ENCODE measurements at regions not wholly inside any gene's neighbourhood (a gene's known extent, or its start where the extent isn't known, plus 50 kb on each side); places are given as distances from the start of the nearest gene placed in this dataset.
A peak's percentile ranks its signal among the peaks of the same experiment; 100 is the strongest.
"Not testable (repeated sequence)": the region's sequence is repeated elsewhere in the genome, so short reads cannot be mapped to it uniquely, and the experiment has no call there.

DNA sequence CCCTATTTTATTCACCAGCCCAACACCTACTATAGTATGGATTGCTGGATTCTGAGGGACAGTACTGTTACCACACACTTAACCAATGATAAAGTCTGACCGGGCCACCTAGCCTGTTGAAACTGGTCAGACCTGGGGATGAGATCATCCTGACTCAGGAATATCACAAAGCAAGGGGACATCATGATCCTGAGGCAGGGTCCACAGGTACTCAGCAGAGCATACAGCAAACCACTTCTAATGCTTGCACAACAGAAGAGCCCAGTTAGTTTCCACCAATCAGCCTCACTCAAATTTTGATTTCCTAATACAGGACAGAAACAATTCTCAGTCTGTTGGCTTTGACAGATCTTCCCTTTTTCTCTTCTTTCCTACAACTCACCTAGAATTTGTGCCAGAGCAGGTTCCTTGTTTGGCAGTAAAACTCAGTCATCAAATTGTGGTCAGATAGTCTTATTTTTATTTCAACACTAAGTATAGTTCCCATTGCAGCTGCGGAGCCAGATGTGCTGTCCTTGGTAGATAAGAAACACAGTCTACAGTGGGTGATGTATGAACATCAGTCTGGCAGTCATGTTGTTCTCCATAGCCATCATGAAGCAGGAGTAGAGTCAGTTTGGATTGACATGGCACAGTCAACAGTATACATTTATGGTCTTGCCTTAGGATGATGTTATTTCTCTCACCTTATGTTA is 90.1 kb upstream of the PRR23C start:
- DNase-seq (ENCODE audit: low read depth): no peak

GRCh38 chr3:139135657-139136056 is 91.0 kb upstream of the PRR23C start:
- no peak for DNase-seq (ENCODE audit: low read depth)

- DNase-seq (ENCODE audit: low read depth): no peak
Measured at GRCh38 chr3:139136469-139137202, 91.9 kb upstream of the PRR23C start.

GRCh38 chr3:139140553-139140952 is 95.9 kb upstream of the PRR23C start:
- DNase-seq (ENCODE audit: low read depth): no peak

- DNase-seq (ENCODE audit: low read depth): not testable (repeated sequence)
Measured at GRCh38 chr3:139145980-139146379, 101.3 kb upstream of the PRR23C start.

- no peak for DNase-seq (ENCODE audit: low read depth)
Measured at GRCh38 chr3:139151530-139151929, 106.8 kb upstream of the PRR23C start.

- not testable (repeated sequence) for DNase-seq (ENCODE audit: low read depth)
Measured at GRCh38 chr3:139153434-139153833, 108.7 kb upstream of the PRR23C start.

- no peak for DNase-seq (ENCODE audit: low read depth)
Measured at GRCh38 chr3:139157161-139157932, 112.7 kb upstream of the PRR23C start.

DNA sequence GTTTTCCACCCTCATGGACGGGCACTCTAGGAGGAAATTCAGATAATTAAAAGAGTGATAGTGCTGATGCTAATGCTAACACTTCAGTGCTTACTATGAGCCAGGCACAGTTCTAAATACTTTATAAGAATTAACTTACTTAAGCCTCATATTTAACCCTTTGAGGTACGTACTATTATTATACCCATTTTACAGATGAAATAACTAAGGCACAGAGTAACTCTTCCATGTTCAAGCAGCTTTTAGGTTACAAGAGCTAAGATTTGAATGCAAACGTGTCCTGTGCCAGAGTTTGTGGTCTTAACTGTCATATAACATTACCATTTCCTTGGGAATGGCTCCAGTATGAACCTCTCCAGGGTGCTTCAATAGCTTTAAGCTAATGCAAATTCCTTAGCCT is 114.7 kb upstream of the PRR23C start:
- no peak for DNase-seq (ENCODE audit: low read depth)

GRCh38 chr3:139173372-139174108 is 128.8 kb upstream of the PRR23C start:
- peak; percentile 61 for DNase-seq (ENCODE audit: low read depth)

DNA sequence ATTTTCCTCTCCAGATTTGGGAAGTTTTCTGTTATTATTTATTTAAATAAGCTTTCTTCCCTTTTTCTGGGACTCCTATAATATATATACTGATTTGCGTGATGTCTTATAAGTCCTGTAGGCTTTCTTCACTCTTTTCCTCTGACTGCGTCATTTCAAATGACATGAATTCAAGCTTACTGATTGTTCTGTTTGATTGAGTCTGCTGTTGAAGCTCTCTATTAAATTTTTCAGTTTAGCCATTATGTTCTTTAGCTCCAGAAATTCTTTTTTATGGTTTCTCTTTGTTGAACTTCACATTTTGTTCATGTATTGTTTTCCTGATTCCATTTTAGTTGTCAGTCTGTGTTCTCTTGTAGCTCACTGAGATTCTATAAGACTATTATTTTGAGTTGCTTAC is 135.8 kb upstream of the PRR23C start:
- no peak for DNase-seq (ENCODE audit: low read depth)

GRCh38 chr3:139182143-139182542 is 137.5 kb upstream of the PRR23C start:
- no peak for DNase-seq (ENCODE audit: low read depth)

- no peak for DNase-seq (ENCODE audit: low read depth)
Measured at GRCh38 chr3:139182598-139182997, 137.9 kb upstream of the PRR23C start.

GRCh38 chr3:139185527-139185926 is 140.8 kb upstream of the PRR23C start:
- DNase-seq (ENCODE audit: low read depth): no peak

GRCh38 chr3:139187154-139187553 is 142.5 kb upstream of the PRR23C start:
- DNase-seq (ENCODE audit: low read depth): peak; percentile 8

DNA sequence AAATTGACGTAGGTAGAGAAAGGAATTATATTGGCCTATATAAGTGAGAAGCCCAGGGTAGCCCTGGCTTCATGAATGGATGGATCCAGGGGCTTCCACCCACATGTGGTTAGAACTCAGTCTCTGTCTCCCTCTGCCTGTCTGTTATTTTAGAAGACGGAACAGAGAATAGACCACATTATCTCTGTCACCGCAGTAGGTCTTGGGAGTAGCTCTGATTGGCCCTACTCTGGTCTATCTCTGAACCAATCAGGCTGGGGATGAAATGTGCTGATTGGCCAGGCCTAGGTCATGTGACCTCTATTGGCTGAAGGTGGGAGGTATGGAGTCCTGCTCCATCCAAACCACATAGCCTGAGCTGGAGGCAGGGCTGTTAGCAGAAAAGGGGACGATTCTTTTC is 143.0 kb upstream of the PRR23C start:
- no peak for DNase-seq (ENCODE audit: low read depth)

- no peak for DNase-seq (ENCODE audit: low read depth)
Measured at GRCh38 chr3:139189943-139190342, 145.3 kb upstream of the PRR23C start.

DNA sequence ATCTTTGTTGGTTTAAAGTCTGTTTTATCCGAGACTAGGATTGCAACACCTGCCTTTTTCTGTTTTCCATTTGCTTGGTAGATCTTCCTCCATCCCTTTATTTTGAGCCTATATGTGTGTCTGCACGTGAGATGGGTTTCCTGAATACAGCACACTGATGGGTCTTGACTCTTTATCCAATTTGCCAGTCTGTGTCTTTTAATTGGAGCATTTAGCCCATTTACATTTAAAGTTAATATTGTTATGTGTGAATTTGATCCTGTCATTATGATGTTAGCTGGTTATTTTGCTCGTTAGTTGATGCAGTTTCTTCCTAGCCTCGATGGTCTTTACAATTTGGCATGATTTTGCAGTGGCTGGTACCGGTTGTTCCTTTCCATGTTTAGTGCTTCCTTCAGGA is 149.4 kb upstream of the MRPS22 start:
- not testable (repeated sequence) for DNase-seq (ENCODE audit: low read depth)

- DNase-seq (ENCODE audit: low read depth): not testable (repeated sequence)
Measured at GRCh38 chr3:139196146-139196545, 147.7 kb upstream of the MRPS22 start.

DNA sequence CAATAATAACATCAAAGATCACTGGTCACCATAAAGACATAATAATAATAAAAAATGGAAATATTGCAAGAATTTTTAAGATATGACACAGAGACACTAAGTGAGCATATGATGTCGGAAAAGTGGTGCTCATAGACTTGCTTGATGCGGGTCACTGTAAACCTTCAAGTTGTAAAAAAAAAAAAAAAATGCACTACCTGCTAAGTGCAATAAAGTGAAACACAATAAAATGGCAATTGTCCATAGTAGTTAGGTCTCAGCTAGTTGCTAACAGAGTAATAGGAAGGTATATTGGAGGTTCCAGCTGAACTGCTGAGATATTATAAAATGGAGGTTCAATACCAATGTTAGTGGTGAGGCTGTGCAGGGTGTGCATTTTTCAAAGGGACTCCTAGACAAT is 146.6 kb upstream of the MRPS22 start:
- DNase-seq (ENCODE audit: low read depth): no peak

- peak; percentile 72 for DNase-seq (ENCODE audit: low read depth)
Measured at GRCh38 chr3:139198186-139198585, 145.6 kb upstream of the MRPS22 start.

DNA sequence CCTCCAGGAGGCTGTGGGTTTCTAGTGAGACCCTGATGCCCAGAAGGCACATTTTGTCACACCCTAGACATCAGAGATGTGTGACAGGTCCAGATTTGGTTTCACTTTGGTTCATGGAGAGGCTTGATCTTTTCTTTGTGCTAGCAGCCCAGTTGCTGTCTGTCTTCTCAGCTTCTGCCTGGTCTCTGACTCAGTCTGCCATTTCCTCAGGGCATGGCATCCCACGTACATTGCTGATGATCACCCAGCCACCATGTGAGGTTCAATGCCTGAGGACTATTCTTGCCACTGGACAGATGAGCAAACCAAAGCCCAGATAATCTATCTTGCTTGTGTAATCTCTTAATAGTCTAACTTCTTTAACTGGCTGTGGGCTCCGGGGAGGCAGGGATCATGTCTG is 144.9 kb upstream of the MRPS22 start:
- DNase-seq (ENCODE audit: low read depth): peak; percentile 96
